Effector memory CD4-positive, alpha-beta T cell (primary cell): ENCODE measurements at regions not wholly inside any gene's neighbourhood (a gene's known extent, or its start where the extent isn't known, plus 50 kb on each side); places are given as distances from the start of the nearest gene placed in this dataset.

Source experiments
- DNase-seq, 3 donors: peaks; one replicate each; pipeline ENCODE4 v3.0.0-alpha.2; 2020
- H3K27ac ChIP-seq: 2 replicates; pipeline ENCODE4 v1.7.0; 2013; ENCODE audit warnings: mild to moderate bottlenecking, low read length, moderate library complexity; ENCODE audit not compliant: insufficient read depth, poor library complexity, severe bottlenecking
- H3K27me3 ChIP-seq: replicated peaks from 2 replicates; pipeline ENCODE4 v1.7.0; 2013; ENCODE audit warnings: mild to moderate bottlenecking, low read length; ENCODE audit not compliant: insufficient read depth, control insufficient read depth, poor library complexity, severe bottlenecking
- H3K36me3 ChIP-seq: 2 replicates; pipeline ENCODE4 v1.7.0; 2013; ENCODE audit warnings: mild to moderate bottlenecking, low read length, moderate library complexity; ENCODE audit not compliant: control insufficient read depth, insufficient read depth
- H3K4me1 ChIP-seq: 2 replicates; pipeline ENCODE4 v1.7.0; 2013; ENCODE audit warnings: low read length, mild to moderate bottlenecking; ENCODE audit not compliant: control insufficient read depth, insufficient read depth, poor library complexity, severe bottlenecking
- H3K4me3 ChIP-seq: 2 replicates; pipeline ENCODE4 v1.7.0; 2013; ENCODE audit warnings: low read length, low read depth, mild to moderate bottlenecking; ENCODE audit not compliant: insufficient read depth, poor library complexity, severe bottlenecking
- H3K9me3 ChIP-seq: 2 replicates; pipeline ENCODE4 v1.7.0; 2013; ENCODE audit warnings: mild to moderate bottlenecking, low read length, moderate library complexity; ENCODE audit not compliant: control insufficient read depth

GRCh38 chr2:18123211-18123570, 244.7 kb downstream of the KCNS3 start:
- no peaks in the 10 kb centered on the region for H3K4me1 ChIP-seq
- no peak overlapping the region for H3K4me3 ChIP-seq
- no peaks in the 10 kb centered on the region for H3K9me3 ChIP-seq
- no peaks in the 10 kb centered on the region for H3K27me3 ChIP-seq
- H3K27ac ChIP-seq: no peak overlapping the region
- no peaks in the 10 kb centered on the region for H3K36me3 ChIP-seq
- no peak for DNase-seq

DNA sequence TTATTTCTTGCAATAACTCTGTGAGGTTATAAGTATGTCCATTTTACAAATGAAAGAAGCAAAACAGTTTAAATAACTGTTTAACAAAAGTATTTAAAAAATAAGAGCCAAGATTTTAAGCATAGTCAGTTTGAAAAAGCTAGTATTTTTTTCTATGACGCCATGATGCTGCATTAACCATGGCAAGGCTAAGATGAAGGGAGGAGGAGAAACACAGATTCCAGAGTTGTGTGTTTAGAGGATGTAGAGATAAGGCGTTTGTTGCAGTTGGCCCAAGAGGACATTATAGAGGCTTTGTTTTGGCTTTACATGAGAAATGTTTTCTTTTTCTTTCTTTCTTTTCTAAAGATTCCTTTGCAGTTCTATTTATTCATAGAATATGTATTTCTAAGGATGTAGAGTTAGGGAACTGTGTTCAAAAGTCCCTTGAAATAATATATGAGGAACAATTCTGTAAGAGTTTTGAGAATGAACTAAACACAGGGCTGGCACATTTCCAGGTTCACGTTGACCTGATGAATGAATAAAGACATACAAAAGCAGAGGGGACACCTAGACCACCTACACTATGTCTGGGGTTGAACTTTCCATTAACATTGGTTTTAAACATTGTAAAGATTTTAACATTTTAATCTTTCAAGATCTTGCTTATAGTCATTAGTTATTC, 244.2 kb downstream of the KCNS3 start:
- Histone ChIP-seq H3K36me3 (no peaks in the 10 kb centered on the region), H3K27ac (no peak overlapping the region), H3K4me3 (no peak overlapping the region), H3K4me1 (no peaks in the 10 kb centered on the region), H3K9me3 (no peaks in the 10 kb centered on the region), H3K27me3 (no peaks in the 10 kb centered on the region)
- DNase-seq: no peak

- DNase-seq: no peak
Measured at GRCh38 chr2:18119883-18120282, 241.4 kb downstream of the KCNS3 start.

DNA sequence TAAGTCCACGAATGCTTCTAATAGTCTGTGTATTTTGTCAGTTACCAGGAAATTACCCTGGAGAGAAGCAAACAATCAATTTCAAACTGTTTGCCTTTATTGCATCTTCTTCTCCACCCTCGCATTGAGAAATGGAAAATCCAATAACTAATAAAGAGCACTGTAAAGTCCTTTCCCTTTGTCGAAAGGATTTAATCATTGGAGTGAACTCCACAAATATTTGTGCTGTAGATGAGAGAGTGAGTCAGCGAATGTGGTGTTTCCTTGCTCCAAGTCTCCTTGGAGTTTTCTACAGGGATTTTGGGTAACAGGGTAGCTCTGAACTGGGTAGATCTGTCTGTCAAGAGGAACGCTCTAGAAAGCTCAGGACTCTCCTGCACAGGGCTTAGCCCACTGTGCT, 240.2 kb downstream of the KCNS3 start:
- Histone ChIP-seq H3K9me3 (no peaks in the 10 kb centered on the region), H3K27ac (no peak overlapping the region), H3K27me3 (no peaks in the 10 kb centered on the region), H3K4me1 (no peaks in the 10 kb centered on the region), H3K36me3 (no peaks in the 10 kb centered on the region), H3K4me3 (no peak overlapping the region)
- DNase-seq: no peak

More at GRCh38 chr2:18119883-18120282, 241.4 kb downstream of the KCNS3 start:
- Histone ChIP-seq H3K27me3 (no peaks in the 10 kb centered on the region), H3K4me1 (no peaks in the 10 kb centered on the region), H3K36me3 (no peaks in the 10 kb centered on the region), H3K9me3 (no peaks in the 10 kb centered on the region), H3K4me3 (no peak overlapping the region), H3K27ac (no peak overlapping the region)

- H3K36me3 ChIP-seq: no peaks in the 10 kb centered on the region
- H3K4me1 ChIP-seq: no peaks in the 10 kb centered on the region
- H3K27me3 ChIP-seq: no peaks in the 10 kb centered on the region
- no peak for DNase-seq
- H3K4me3 ChIP-seq: no peak overlapping the region
- no peak overlapping the region for H3K27ac ChIP-seq
- H3K9me3 ChIP-seq: no peaks in the 10 kb centered on the region
Measured at GRCh38 chr2:18117592-18117991, 239.1 kb downstream of the KCNS3 start.

- no peaks in the 10 kb centered on the region for H3K27me3 ChIP-seq
- no peak overlapping the region for H3K4me3 ChIP-seq
- no peak for DNase-seq
- H3K27ac ChIP-seq: no peak overlapping the region
- H3K9me3 ChIP-seq: no peaks in the 10 kb centered on the region
- no peaks in the 10 kb centered on the region for H3K4me1 ChIP-seq
- H3K36me3 ChIP-seq: no peaks in the 10 kb centered on the region
Measured at GRCh38 chr2:18110222-18110621, 231.8 kb downstream of the KCNS3 start.

DNA sequence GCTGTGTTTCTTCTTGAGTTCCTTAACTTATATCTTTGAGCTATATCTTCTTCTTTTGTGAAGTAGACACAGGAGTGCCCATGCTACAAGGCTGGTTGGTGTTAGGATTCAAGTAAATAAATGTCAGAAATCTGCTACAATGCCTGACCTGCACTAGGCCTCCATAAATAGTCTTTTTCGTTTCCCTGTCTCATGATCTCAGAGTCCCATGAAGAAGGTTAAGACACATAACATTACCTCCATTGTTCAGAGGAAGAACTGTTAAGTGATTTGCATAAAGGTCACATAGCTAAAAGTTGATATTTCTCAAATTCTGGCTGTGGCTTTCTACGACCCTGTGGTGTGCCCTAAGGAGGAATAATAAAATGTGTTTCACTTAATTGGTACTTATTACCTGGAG, 228.4 kb downstream of the KCNS3 start:
- Histone ChIP-seq H3K9me3 (no peaks in the 10 kb centered on the region), H3K27me3 (no peaks in the 10 kb centered on the region), H3K4me3 (no peak overlapping the region), H3K27ac (no peak overlapping the region), H3K4me1 (no peaks in the 10 kb centered on the region), H3K36me3 (no peaks in the 10 kb centered on the region)
- no peak for DNase-seq

- Histone ChIP-seq H3K27me3 (no peaks in the 10 kb centered on the region), H3K4me1 (no peaks in the 10 kb centered on the region), H3K36me3 (no peaks in the 10 kb centered on the region), H3K27ac (no peak overlapping the region), H3K4me3 (no peak overlapping the region), H3K9me3 (no peaks in the 10 kb centered on the region)
- no peak for DNase-seq
Measured at GRCh38 chr2:18105929-18106328, 227.5 kb downstream of the KCNS3 start.

DNA sequence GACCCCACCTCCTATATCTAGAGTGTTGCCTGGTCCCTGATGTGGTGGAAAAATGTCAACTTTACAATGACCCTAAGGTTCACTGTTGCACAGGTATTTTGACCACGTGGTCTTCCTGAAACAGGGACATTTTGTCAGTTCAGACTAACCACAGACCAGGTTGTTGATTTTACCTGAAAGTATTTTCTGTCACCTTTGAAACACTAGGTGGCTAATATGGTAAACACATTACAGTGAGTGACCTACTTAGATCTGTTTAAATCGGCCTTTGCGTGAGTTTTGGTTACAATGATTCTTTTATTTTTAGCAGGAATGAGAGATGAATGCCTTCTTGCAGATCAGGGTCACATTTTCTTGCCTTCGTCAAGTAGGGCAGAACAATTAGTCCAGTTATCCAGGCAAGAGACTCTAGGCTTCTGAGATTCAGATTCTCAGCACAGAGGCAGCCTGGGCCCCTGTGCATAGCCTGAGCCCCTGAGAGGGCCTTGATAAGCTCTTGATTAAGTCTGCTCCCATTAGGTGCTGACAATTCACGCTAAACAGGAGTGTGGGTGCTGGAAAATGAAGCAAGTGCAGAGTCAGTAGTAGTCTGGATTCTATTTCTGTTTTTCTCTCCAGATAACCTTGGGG, 226.2 kb downstream of the KCNS3 start:
- Histone ChIP-seq H3K4me3 (no peak overlapping the region), H3K36me3 (no peaks in the 10 kb centered on the region), H3K4me1 (no peaks in the 10 kb centered on the region), H3K27me3 (no peaks in the 10 kb centered on the region), H3K9me3 (no peaks in the 10 kb centered on the region), H3K27ac (no peak overlapping the region)
- DNase-seq: no peak

- H3K27ac ChIP-seq: no peak overlapping the region
- no peaks in the 10 kb centered on the region for H3K4me1 ChIP-seq
- H3K27me3 ChIP-seq: no peaks in the 10 kb centered on the region
- no peaks in the 10 kb centered on the region for H3K36me3 ChIP-seq
- no peak for DNase-seq
- no peak overlapping the region for H3K4me3 ChIP-seq
- no peaks in the 10 kb centered on the region for H3K9me3 ChIP-seq
Measured at GRCh38 chr2:18096836-18097405, 218.5 kb downstream of the KCNS3 start.
